ENCODE measurements at regions not wholly inside any gene's neighbourhood (a gene's known extent, or its start where the extent isn't known, plus 50 kb on each side); places are given as distances from the start of the nearest gene placed in this dataset.

GRCh38 chr2:211068108-211068780, 511.8 kb downstream of the CPS1 start (continued):
- TF ChIP-seq, protein P1, sequence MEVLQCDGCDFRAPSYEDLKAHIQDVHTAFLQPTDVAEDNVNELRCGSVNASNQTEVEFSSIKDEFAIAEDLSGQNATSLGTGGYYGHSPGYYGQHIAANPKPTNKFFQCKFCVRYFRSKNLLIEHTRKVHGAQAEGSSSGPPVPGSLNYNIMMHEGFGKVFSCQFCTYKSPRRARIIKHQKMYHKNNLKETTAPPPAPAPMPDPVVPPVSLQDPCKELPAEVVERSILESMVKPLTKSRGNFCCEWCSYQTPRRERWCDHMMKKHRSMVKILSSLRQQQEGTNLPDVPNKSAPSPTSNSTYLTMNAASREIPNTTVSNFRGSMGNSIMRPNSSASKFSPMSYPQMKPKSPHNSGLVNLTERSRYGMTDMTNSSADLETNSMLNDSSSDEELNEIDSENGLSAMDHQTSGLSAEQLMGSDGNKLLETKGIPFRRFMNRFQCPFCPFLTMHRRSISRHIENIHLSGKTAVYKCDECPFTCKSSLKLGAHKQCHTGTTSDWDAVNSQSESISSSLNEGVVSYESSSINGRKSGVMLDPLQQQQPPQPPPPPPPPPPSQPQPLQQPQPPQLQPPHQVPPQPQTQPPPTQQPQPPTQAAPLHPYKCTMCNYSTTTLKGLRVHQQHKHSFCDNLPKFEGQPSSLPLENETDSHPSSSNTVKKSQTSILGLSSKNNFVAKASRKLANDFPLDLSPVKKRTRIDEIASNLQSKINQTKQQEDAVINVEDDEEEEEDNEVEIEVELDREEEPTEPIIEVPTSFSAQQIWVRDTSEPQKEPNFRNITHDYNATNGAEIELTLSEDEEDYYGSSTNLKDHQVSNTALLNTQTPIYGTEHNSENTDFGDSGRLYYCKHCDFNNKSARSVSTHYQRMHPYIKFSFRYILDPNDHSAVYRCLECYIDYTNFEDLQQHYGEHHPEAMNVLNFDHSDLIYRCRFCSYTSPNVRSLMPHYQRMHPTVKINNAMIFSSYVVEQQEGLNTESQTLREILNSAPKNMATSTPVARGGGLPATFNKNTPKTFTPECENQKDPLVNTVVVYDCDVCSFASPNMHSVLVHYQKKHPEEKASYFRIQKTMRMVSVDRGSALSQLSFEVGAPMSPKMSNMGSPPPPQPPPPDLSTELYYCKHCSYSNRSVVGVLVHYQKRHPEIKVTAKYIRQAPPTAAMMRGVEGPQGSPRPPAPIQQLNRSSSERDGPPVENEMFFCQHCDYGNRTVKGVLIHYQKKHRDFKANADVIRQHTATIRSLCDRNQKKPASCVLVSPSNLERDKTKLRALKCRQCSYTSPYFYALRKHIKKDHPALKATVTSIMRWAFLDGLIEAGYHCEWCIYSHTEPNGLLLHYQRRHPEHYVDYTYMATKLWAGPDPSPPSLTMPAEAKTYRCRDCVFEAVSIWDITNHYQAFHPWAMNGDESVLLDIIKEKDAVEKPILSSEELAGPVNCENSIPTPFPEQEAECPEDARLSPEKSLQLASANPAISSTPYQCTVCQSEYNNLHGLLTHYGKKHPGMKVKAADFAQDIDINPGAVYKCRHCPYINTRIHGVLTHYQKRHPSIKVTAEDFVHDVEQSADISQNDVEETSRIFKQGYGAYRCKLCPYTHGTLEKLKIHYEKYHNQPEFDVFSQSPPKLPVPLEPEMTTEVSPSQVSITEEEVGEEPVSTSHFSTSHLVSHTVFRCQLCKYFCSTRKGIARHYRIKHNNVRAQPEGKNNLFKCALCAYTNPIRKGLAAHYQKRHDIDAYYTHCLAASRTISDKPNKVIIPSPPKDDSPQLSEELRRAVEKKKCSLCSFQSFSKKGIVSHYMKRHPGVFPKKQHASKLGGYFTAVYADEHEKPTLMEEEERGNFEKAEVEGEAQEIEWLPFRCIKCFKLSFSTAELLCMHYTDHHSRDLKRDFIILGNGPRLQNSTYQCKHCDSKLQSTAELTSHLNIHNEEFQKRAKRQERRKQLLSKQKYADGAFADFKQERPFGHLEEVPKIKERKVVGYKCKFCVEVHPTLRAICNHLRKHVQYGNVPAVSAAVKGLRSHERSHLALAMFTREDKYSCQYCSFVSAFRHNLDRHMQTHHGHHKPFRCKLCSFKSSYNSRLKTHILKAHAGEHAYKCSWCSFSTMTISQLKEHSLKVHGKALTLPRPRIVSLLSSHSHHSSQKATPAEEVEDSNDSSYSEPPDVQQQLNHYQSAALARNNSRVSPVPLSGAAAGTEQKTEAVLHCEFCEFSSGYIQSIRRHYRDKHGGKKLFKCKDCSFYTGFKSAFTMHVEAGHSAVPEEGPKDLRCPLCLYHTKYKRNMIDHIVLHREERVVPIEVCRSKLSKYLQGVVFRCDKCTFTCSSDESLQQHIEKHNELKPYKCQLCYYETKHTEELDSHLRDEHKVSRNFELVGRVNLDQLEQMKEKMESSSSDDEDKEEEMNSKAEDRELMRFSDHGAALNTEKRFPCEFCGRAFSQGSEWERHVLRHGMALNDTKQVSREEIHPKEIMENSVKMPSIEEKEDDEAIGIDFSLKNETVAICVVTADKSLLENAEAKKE (CRISPR knock-in tag; IDR thresholded peaks at IDR 0.05): no peak
- TF ChIP-seq, protein P2, sequence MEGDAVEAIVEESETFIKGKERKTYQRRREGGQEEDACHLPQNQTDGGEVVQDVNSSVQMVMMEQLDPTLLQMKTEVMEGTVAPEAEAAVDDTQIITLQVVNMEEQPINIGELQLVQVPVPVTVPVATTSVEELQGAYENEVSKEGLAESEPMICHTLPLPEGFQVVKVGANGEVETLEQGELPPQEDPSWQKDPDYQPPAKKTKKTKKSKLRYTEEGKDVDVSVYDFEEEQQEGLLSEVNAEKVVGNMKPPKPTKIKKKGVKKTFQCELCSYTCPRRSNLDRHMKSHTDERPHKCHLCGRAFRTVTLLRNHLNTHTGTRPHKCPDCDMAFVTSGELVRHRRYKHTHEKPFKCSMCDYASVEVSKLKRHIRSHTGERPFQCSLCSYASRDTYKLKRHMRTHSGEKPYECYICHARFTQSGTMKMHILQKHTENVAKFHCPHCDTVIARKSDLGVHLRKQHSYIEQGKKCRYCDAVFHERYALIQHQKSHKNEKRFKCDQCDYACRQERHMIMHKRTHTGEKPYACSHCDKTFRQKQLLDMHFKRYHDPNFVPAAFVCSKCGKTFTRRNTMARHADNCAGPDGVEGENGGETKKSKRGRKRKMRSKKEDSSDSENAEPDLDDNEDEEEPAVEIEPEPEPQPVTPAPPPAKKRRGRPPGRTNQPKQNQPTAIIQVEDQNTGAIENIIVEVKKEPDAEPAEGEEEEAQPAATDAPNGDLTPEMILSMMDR (conservative IDR thresholded peaks at IDR 0.05; ENCODE audit: low read depth in 2 of 2): no peak
- TF ChIP-seq EZH2 (IDR thresholded peaks at IDR 0.05; ENCODE audit: low read depth, unreplicated experiment): no peak

DNA sequence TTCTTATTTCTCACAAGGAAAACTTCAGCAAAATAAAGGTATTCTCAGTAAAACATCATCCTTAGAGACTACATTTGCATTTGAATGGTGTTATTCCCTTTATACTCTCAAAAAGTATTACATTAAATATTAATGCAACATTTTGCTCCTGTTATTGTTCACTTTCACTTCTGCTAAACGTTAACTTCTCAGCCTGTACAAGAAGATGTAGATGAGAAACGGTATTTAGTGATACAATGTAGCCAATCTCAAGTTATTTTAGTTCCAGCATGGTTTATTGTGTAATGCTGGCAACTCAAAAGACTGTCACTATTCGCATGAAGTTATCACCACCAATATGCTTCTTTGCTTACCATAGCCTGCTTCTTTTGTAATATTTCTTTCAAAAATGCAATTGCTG, 514.1 kb downstream of the CPS1 start:
- no peak overlapping the region for H3K4me2 ChIP-seq
- no peaks in the 10 kb centered on the region for H4K20me1 ChIP-seq (replicated peaks; ENCODE audit: insufficient read depth)
- Mint-ChIP-seq H3K27me3 (ENCODE audit: insufficient read depth, low read depth, poor library complexity) (no peaks in the 10 kb centered on the region), H3K27ac (no peak overlapping the region), H3K4me3 (no peak overlapping the region), H3K4me1 (peaks cover 6% of the 10 kb centered on the region; the same call in 1 of the 3 replicates), H3K36me3 (ENCODE audit: low read depth) (no peaks in the 10 kb centered on the region), H3K9me3 (no peaks in the 10 kb centered on the region)
- no peaks in the 10 kb centered on the region for H3K9me2 ChIP-seq (ENCODE audit: insufficient read depth)
- no peak for ATAC-seq
- H3K36me3 ChIP-seq (ENCODE audit: insufficient read depth): no peaks in the 10 kb centered on the region
- no peaks in the 10 kb centered on the region for H3K4me1 ChIP-seq (ENCODE audit: insufficient read depth)
- H3K27ac ChIP-seq (ENCODE audit: low read depth): no peak overlapping the region
- no peak overlapping the region for H3K4me3 ChIP-seq
- no peak overlapping the region for H2AFZ ChIP-seq
- DNase-seq (ENCODE audit: low spot score): no peak
- H3K79me2 ChIP-seq (replicated peaks; ENCODE audit: insufficient read depth): no peaks in the 10 kb centered on the region
- H3K27me3 ChIP-seq (ENCODE audit: insufficient read depth): no peaks in the 10 kb centered on the region
- H3F3A ChIP-seq (replicated peaks; ENCODE audit: low read depth): no peaks in the 10 kb centered on the region
- TF ChIP-seq, protein P2 (conservative IDR thresholded peaks at IDR 0.05; ENCODE audit: low read depth in 2 of 2): no peak
- TF ChIP-seq ZNF331 (CRISPR knock-in tag; IDR thresholded peaks at IDR 0.05; ENCODE audit: low read depth) (no peak), STAT1 (IDR thresholded peaks at IDR 0.05; ENCODE audit: unreplicated experiment) (no peak), NANOG (IDR thresholded peaks at IDR 0.05; ENCODE audit: borderline replicate concordance) (no peak), EZH2 (IDR thresholded peaks at IDR 0.05; ENCODE audit: low read depth, unreplicated experiment) (no peak), CREB1 (CRISPR knock-in tag; IDR thresholded peaks at IDR 0.05; ENCODE audit: low read depth) (no peak), POLR2AphosphoS5 (IDR thresholded peaks at IDR 0.05; ENCODE audit: low read depth) (no peak), EZH2phosphoT487 (IDR thresholded peaks at IDR 0.05; ENCODE audit: unreplicated experiment) (no peak)
- TF ChIP-seq, protein P3, sequence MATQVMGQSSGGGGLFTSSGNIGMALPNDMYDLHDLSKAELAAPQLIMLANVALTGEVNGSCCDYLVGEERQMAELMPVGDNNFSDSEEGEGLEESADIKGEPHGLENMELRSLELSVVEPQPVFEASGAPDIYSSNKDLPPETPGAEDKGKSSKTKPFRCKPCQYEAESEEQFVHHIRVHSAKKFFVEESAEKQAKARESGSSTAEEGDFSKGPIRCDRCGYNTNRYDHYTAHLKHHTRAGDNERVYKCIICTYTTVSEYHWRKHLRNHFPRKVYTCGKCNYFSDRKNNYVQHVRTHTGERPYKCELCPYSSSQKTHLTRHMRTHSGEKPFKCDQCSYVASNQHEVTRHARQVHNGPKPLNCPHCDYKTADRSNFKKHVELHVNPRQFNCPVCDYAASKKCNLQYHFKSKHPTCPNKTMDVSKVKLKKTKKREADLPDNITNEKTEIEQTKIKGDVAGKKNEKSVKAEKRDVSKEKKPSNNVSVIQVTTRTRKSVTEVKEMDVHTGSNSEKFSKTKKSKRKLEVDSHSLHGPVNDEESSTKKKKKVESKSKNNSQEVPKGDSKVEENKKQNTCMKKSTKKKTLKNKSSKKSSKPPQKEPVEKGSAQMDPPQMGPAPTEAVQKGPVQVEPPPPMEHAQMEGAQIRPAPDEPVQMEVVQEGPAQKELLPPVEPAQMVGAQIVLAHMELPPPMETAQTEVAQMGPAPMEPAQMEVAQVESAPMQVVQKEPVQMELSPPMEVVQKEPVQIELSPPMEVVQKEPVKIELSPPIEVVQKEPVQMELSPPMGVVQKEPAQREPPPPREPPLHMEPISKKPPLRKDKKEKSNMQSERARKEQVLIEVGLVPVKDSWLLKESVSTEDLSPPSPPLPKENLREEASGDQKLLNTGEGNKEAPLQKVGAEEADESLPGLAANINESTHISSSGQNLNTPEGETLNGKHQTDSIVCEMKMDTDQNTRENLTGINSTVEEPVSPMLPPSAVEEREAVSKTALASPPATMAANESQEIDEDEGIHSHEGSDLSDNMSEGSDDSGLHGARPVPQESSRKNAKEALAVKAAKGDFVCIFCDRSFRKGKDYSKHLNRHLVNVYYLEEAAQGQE (IDR thresholded peaks at IDR 0.05; ENCODE audit: unreplicated experiment): no peak

Data from GM23338 (cell line).